NCI-H1694 (cell line): ENCODE measurements at regions not wholly inside any gene's neighbourhood (a gene's known extent, or its start where the extent isn't known, plus 50 kb on each side); places are given as distances from the start of the nearest gene placed in this dataset.

ENCODE experiments used
- DNase-seq: peaks from one replicate; lab custom pipeline; 2025; lab: John Stamatoyannopoulos, UW

GRCh38 chr1:8084913-8085312, 58.8 kb upstream of the ERRFI1 start:
- no peak for DNase-seq

GRCh38 chr1:8083739-8084484, 57.8 kb upstream of the ERRFI1 start:
- DNase-seq = no peak

- no peak for DNase-seq
Measured at GRCh38 chr1:8082945-8083344, 56.8 kb upstream of the ERRFI1 start.

GRCh38 chr1:8078176-8078671, 52.1 kb upstream of the ERRFI1 start:
- no peak for DNase-seq

GRCh38 chr1:8077602-8078001, 51.5 kb upstream of the ERRFI1 start:
- no peak for DNase-seq

GRCh38 chr1:8077120-8077573, 51.0 kb upstream of the ERRFI1 start:
- DNase-seq = no peak

- no peak for DNase-seq
Measured at GRCh38 chr1:8076176-8076575, 50.1 kb upstream of the ERRFI1 start.
